ENCODE measurements at regions not wholly inside any gene's neighbourhood (a gene's known extent, or its start where the extent isn't known, plus 50 kb on each side); places are given as distances from the start of the nearest gene placed in this dataset.

- Mint-ChIP-seq H3K27me3 (peaks cover 16% of the 10 kb centered on the region), H3K4me1 (no peaks in the 10 kb centered on the region), H3K9me3 (no peaks in the 10 kb centered on the region), H3K27ac (no peak overlapping the region), H3K4me3 (no peak overlapping the region), H3K36me3 (no peaks in the 10 kb centered on the region)
- no peak for DNase-seq
- CTCF ChIA-PET: no interaction called here
Observed at GRCh38 chr10:10852464-10852863, 165.2 kb upstream of the CELF2 start.

GRCh38 chr10:10853954-10854353 is 163.7 kb upstream of the CELF2 start:
- no peak for DNase-seq
- Mint-ChIP-seq H3K27ac (no peak overlapping the region), H3K27me3 (peaks cover 16% of the 10 kb centered on the region), H3K9me3 (no peaks in the 10 kb centered on the region), H3K4me1 (no peaks in the 10 kb centered on the region), H3K4me3 (no peak overlapping the region), H3K36me3 (no peaks in the 10 kb centered on the region)
- CTCF ChIA-PET: no interaction called here

GRCh38 chr10:10854725-10855124 is 162.9 kb upstream of the CELF2 start:
- Mint-ChIP-seq H3K9me3 (no peaks in the 10 kb centered on the region), H3K4me1 (no peaks in the 10 kb centered on the region), H3K27ac (no peak overlapping the region), H3K27me3 (peaks cover 16% of the 10 kb centered on the region), H3K36me3 (no peaks in the 10 kb centered on the region), H3K4me3 (no peak overlapping the region)
- CTCF ChIA-PET: no interaction called here
- no peak for DNase-seq

- Mint-ChIP-seq H3K36me3 (no peaks in the 10 kb centered on the region), H3K27me3 (peaks cover 16% of the 10 kb centered on the region)
- CTCF ChIA-PET: no interaction called here
Observed at GRCh38 chr10:10855151-10855581, 162.5 kb upstream of the CELF2 start.

GRCh38 chr10:10860455-10860976 is 157.2 kb upstream of the CELF2 start:
- H3K4me1 Mint-ChIP-seq: no peaks in the 10 kb centered on the region
- H3K27ac Mint-ChIP-seq: no peak overlapping the region
- CTCF ChIA-PET: interaction anchor here (0.6 kb wide), 1 partner anchor 486 kb away, joined by 3 read pairs; no protein-coding TSS in a partner anchor
- DNase-seq: no peak
- no peaks in the 10 kb centered on the region for H3K36me3 Mint-ChIP-seq
- no peaks in the 10 kb centered on the region for H3K9me3 Mint-ChIP-seq
- H3K27me3 Mint-ChIP-seq: no peaks in the 10 kb centered on the region
- no peak overlapping the region for H3K4me3 Mint-ChIP-seq

More at GRCh38 chr10:10855151-10855581, 162.5 kb upstream of the CELF2 start:
- Mint-ChIP-seq H3K4me1 (no peaks in the 10 kb centered on the region), H3K4me3 (no peak overlapping the region), H3K27ac (no peak overlapping the region), H3K9me3 (no peaks in the 10 kb centered on the region)
- DNase-seq: no peak

GRCh38 chr10:10865303-10865702 is 152.4 kb upstream of the CELF2 start:
- Mint-ChIP-seq H3K27ac (no peak overlapping the region), H3K4me3 (no peak overlapping the region), H3K9me3 (no peaks in the 10 kb centered on the region), H3K36me3 (no peaks in the 10 kb centered on the region), H3K4me1 (no peaks in the 10 kb centered on the region), H3K27me3 (no peaks in the 10 kb centered on the region)
- CTCF ChIA-PET: no interaction called here
- no peak for DNase-seq

GRCh38 chr10:10865913-10866312 is 151.8 kb upstream of the CELF2 start:
- Mint-ChIP-seq H3K27me3 (no peaks in the 10 kb centered on the region), H3K4me3 (no peak overlapping the region), H3K27ac (no peak overlapping the region), H3K36me3 (no peaks in the 10 kb centered on the region), H3K4me1 (no peaks in the 10 kb centered on the region), H3K9me3 (no peaks in the 10 kb centered on the region)
- DNase-seq: no peak
- CTCF ChIA-PET: no interaction called here

GRCh38 chr10:10869592-10869991 is 148.1 kb upstream of the CELF2 start:
- Mint-ChIP-seq H3K27ac (no peak overlapping the region), H3K9me3 (no peaks in the 10 kb centered on the region), H3K27me3 (peaks cover 9% of the 10 kb centered on the region), H3K4me3 (no peak overlapping the region), H3K4me1 (no peaks in the 10 kb centered on the region), H3K36me3 (no peaks in the 10 kb centered on the region)
- no peak for DNase-seq
- CTCF ChIA-PET: no interaction called here

- Mint-ChIP-seq H3K4me3 (no peak overlapping the region), H3K36me3 (no peaks in the 10 kb centered on the region), H3K9me3 (no peaks in the 10 kb centered on the region), H3K27ac (no peak overlapping the region), H3K27me3 (peaks cover 9% of the 10 kb centered on the region), H3K4me1 (no peaks in the 10 kb centered on the region)
- CTCF ChIA-PET: no interaction called here
- no peak for DNase-seq
Observed at GRCh38 chr10:10870523-10871241, 147.0 kb upstream of the CELF2 start.

- H3K27ac Mint-ChIP-seq: no peak overlapping the region
- H3K4me1 Mint-ChIP-seq: no peaks in the 10 kb centered on the region
- no peak overlapping the region for H3K4me3 Mint-ChIP-seq
- H3K36me3 Mint-ChIP-seq: no peaks in the 10 kb centered on the region
- H3K9me3 Mint-ChIP-seq: no peaks in the 10 kb centered on the region
- CTCF ChIA-PET: no interaction called here
- no peak for DNase-seq
- H3K27me3 Mint-ChIP-seq: peaks cover 9% of the 10 kb centered on the region
Observed at GRCh38 chr10:10871352-10871751, 146.3 kb upstream of the CELF2 start.

GRCh38 chr10:10872035-10872673 is 145.5 kb upstream of the CELF2 start:
- Mint-ChIP-seq H3K9me3 (no peaks in the 10 kb centered on the region), H3K4me1 (no peaks in the 10 kb centered on the region), H3K36me3 (no peaks in the 10 kb centered on the region), H3K27me3 (peaks cover 9% of the 10 kb centered on the region), H3K4me3 (no peak overlapping the region), H3K27ac (no peak overlapping the region)
- DNase-seq: no peak
- CTCF ChIA-PET: no interaction called here

- Mint-ChIP-seq H3K9me3 (no peaks in the 10 kb centered on the region), H3K4me3 (no peak overlapping the region), H3K27me3 (peaks cover 9% of the 10 kb centered on the region), H3K27ac (no peak overlapping the region), H3K36me3 (no peaks in the 10 kb centered on the region), H3K4me1 (no peaks in the 10 kb centered on the region)
- CTCF ChIA-PET: no interaction called here
- DNase-seq: no peak
Observed at GRCh38 chr10:10872764-10873163, 144.9 kb upstream of the CELF2 start.

- Mint-ChIP-seq H3K9me3 (no peaks in the 10 kb centered on the region), H3K27me3 (peaks cover 9% of the 10 kb centered on the region)
- DNase-seq: no peak
Observed at GRCh38 chr10:10873289-10873688, 144.4 kb upstream of the CELF2 start.

GRCh38 chr10:10873915-10874314 is 143.8 kb upstream of the CELF2 start:
- Mint-ChIP-seq H3K4me1 (no peaks in the 10 kb centered on the region), H3K36me3 (no peaks in the 10 kb centered on the region), H3K27ac (no peak overlapping the region), H3K4me3 (no peak overlapping the region), H3K27me3 (peaks cover 9% of the 10 kb centered on the region), H3K9me3 (no peaks in the 10 kb centered on the region)
- CTCF ChIA-PET: no interaction called here
- DNase-seq: no peak

More at GRCh38 chr10:10873289-10873688, 144.4 kb upstream of the CELF2 start:
- H3K27ac Mint-ChIP-seq: no peak overlapping the region
- H3K4me3 Mint-ChIP-seq: no peak overlapping the region
- no peaks in the 10 kb centered on the region for H3K36me3 Mint-ChIP-seq
- no peaks in the 10 kb centered on the region for H3K4me1 Mint-ChIP-seq
- CTCF ChIA-PET: no interaction called here

GRCh38 chr10:10878963-10879362 is 138.7 kb upstream of the CELF2 start:
- no peaks in the 10 kb centered on the region for H3K27me3 Mint-ChIP-seq

More at GRCh38 chr10:10878963-10879362, 138.7 kb upstream of the CELF2 start:
- CTCF ChIA-PET: no interaction called here
- Mint-ChIP-seq H3K4me3 (no peak overlapping the region), H3K9me3 (peaks cover 4% of the 10 kb centered on the region), H3K4me1 (no peaks in the 10 kb centered on the region), H3K36me3 (no peaks in the 10 kb centered on the region), H3K27ac (no peak overlapping the region)
- no peak for DNase-seq

Data from activated naive CD4-positive, alpha-beta T cell treated with anti-CD3 and anti-CD28 coated beads, Interleukin-2, amount 10 ng/mL, durations not matched to agents 7 days and 5 days (primary cell).